H1 (cell line): ENCODE measurements at regions not wholly inside any gene's neighbourhood (a gene's known extent, or its start where the extent isn't known, plus 50 kb on each side); places are given as distances from the start of the nearest gene placed in this dataset.

ENCODE experiments used
- CHD7 ChIP-seq: fragments of 300-600 bp; sonication (generic); IDR thresholded peaks from 2 replicates; pipeline ENCODE4 v1.7.1; 2012; ENCODE audit warnings: low read length, moderate library complexity, mild to moderate bottlenecking, inconsistent platforms; ENCODE audit not compliant: insufficient replicate concordance
- CREB1 ChIP-seq: IDR thresholded peaks from 2 replicates; pipeline ENCODE4 v1.6.1; 2012; ENCODE audit warnings: inconsistent platforms
- KDM1A ChIP-seq: fragments of 200-600, 300-600 bp; sonication (generic); IDR thresholded peaks from 2 replicates; pipeline ENCODE4 v1.7.1; 2016; ENCODE audit warnings: mild to moderate bottlenecking, low read length, borderline replicate concordance
- SP1 ChIP-seq: IDR thresholded peaks from 2 replicates; pipeline ENCODE4 v1.6.1; 2011; ENCODE audit warnings: low read depth, low read length
- TEAD4 ChIP-seq: IDR thresholded peaks from 2 replicates; pipeline ENCODE4 v1.6.1; 2012; ENCODE audit warnings: low read depth, low read length, inconsistent platforms, mixed read lengths
- YY1 ChIP-seq: IDR thresholded peaks from 2 replicates; pipeline ENCODE4 v1.6.1; 2011; ENCODE audit warnings: low read depth, mild to moderate bottlenecking, low read length

- TF ChIP-seq CHD7 (no peak), CREB1 (no peak), YY1 (no peak), SP1 (no peak), KDM1A (no peak), TEAD4 (peak; percentile 82)
- TF ChIP-seq, all 59 proteins: peak for 1
Measured at GRCh38 chr7:80318081-80318480, 183.4 kb downstream of the GNAI1 start (continued).
